HCT116 (cell line): ENCODE measurements at regions not wholly inside any gene's neighbourhood (a gene's known extent, or its start where the extent isn't known, plus 50 kb on each side); places are given as distances from the start of the nearest gene placed in this dataset.

Source experiments
- ATAC-seq: fragments of 200-7000 bp; cut with Tn5 transposase; 2 replicates; pipeline ENCODE4 v1.9.1; 2020; ENCODE audit warnings: mild to moderate bottlenecking, moderate library complexity
- BruUV-seq: library from RNA; stranded (reverse); fragments of 400-500 nt; replicated peaks from 2 replicates; lab custom pipeline; 2021; lab: Mats Ljungman, UMichigan
- CTCF ChIA-PET: fragments of 300-600 bp; sonication (Branson Sonifier 250); formaldehyde crosslinking; loops from one replicate; lab custom pipeline; 2021; ENCODE audit warnings: antibody characterized with exemption; lab: Charles Lee
- POLR2A ChIA-PET: fragments of 300-600, 350-600 bp; sonication (Branson Sonifier 250); formaldehyde crosslinking; loops from one replicate; lab custom pipeline; 2021; ENCODE audit warnings: antibody characterized with exemption; lab: Charles Lee
- RAD21 ChIA-PET, 2 experiments: fragments of 300-600 bp; sonication (Branson Sonifier 250); formaldehyde crosslinking; loops; one replicate each; lab custom pipeline; 2023; ENCODE audit warnings: low total read pairs in 2 of 2; ENCODE audit not compliant: uncharacterized antibody in 2 of 2, unreplicated experiment in 2 of 2, low non-redundant PET in 1 of 2; lab: Charles Lee
- DNase-seq: peaks from one replicate; pipeline ENCODE4 v3.0.0-alpha.2; 2010; ENCODE audit warnings: low read depth, low spot score
- H2AFZ ChIP-seq: fragments of 200-600 bp; shearing (Covaris generic), sonication (generic); 2 replicates; pipeline ENCODE4 v1.6.1; 2017; ENCODE audit warnings: low read depth, mixed run types, mixed read lengths, antibody characterized with exemption, low read length; ENCODE audit not compliant: poor library complexity, severe bottlenecking
- H3K27ac ChIP-seq: 2 replicates; pipeline ENCODE4 v1.5.1; 2012; ENCODE audit warnings: low read depth, low read length
- H3K27me3 ChIP-seq: fragments of 200-600 bp; sonication (generic); 2 replicates; pipeline ENCODE4 v1.6.1; 2016; ENCODE audit warnings: mixed run types, low read length, mixed read lengths; ENCODE audit not compliant: insufficient read depth
- H3K36me3 ChIP-seq, 2 experiments: fragments of 200-500 bp in 1 of 2; fragments of 200-600 bp in 1 of 2; sonication (Bioruptor generic) in 1 of 2; sonication (generic) in 1 of 2; 2 replicates each; pipeline versions ENCODE4 v1.5.1 to v1.6.1; 2014 to 2016; ENCODE audit warnings: low read length in 2 of 2, inconsistent platforms in 1 of 2, mixed read lengths in 1 of 2, mixed run types in 1 of 2; ENCODE audit not compliant: insufficient read depth in 2 of 2, control insufficient read depth in 1 of 2
- H3K4me1 ChIP-seq, 2 experiments: fragments of 200-600 bp in 1 of 2; sonication (generic) in 1 of 2; 2 replicates each; pipeline versions ENCODE4 v1.5.1 to v1.6.1; 2012 to 2017; ENCODE audit warnings: low read length in 2 of 2, inconsistent platforms in 1 of 2, mild to moderate bottlenecking in 1 of 2, mixed read lengths in 1 of 2, mixed run types in 1 of 2, moderate library complexity in 1 of 2; ENCODE audit not compliant: insufficient read depth in 2 of 2, control insufficient read depth in 1 of 2
- H3K4me2 ChIP-seq: fragments of 200-600 bp; sonication (generic); 2 replicates; pipeline ENCODE4 v1.6.1; 2017; ENCODE audit warnings: mixed run types, low read length, mixed read lengths
- H3K4me3 ChIP-seq, 2 experiments: fragments of 200-600 bp in 1 of 2; sonication (generic) in 1 of 2; replicated peaks in 1 of 2; 2 replicates each; pipeline ENCODE4 v1.5.1; 2011 to 2016; ENCODE audit warnings: low read length in 2 of 2, control low read depth in 1 of 2, low read depth in 1 of 2, mild to moderate bottlenecking in 1 of 2, mixed read lengths in 1 of 2, mixed run types in 1 of 2
- H3K79me2 ChIP-seq: fragments of 200-600 bp; sonication (generic); 2 replicates; pipeline ENCODE4 v1.6.1; 2017; ENCODE audit warnings: mild to moderate bottlenecking, mixed run types, low read length, moderate library complexity, mixed read lengths; ENCODE audit not compliant: insufficient read depth
- H3K9ac ChIP-seq: fragments of 200-600 bp; sonication (generic); 2 replicates; pipeline ENCODE4 v1.6.1; 2016; ENCODE audit warnings: low read length, mixed read lengths
- H3K9me2 ChIP-seq: fragments of 200-600 bp; sonication (generic), shearing (Covaris generic); 2 replicates; pipeline ENCODE4 v1.6.1; 2017; ENCODE audit warnings: mixed run types, mild to moderate bottlenecking, moderate library complexity; ENCODE audit not compliant: insufficient read depth
- H3K9me3 ChIP-seq, 2 experiments: fragments of 200-500 bp in 1 of 2; fragments of 200-600 bp in 1 of 2; sonication (Bioruptor generic) in 1 of 2; sonication (generic) in 1 of 2; 2 replicates each; pipeline ENCODE4 v1.6.1; 2014 to 2017; ENCODE audit warnings: low read length in 2 of 2, mixed read lengths in 2 of 2, inconsistent platforms in 1 of 2, low read depth in 1 of 2, mild to moderate bottlenecking in 1 of 2, mixed run types in 1 of 2, moderate library complexity in 1 of 2; ENCODE audit not compliant: control insufficient read depth in 1 of 2, insufficient read depth in 1 of 2
- H4K20me1 ChIP-seq: fragments of 200-600 bp; sonication (generic), shearing (Covaris generic); 2 replicates; pipeline ENCODE4 v1.6.1; 2017; ENCODE audit warnings: mixed run types, mild to moderate bottlenecking, moderate library complexity; ENCODE audit not compliant: insufficient read depth
- ATF3 ChIP-seq: IDR thresholded peaks from 2 replicates; pipeline ENCODE4 v1.6.1; 2012
- CBX3 ChIP-seq: IDR thresholded peaks from 2 replicates; pipeline ENCODE4 v1.6.1; 2012; ENCODE audit warnings: low read depth
- CEBPB ChIP-seq: IDR thresholded peaks from 2 replicates; pipeline ENCODE4 v1.6.1; 2012; ENCODE audit warnings: low read depth
- CTCF ChIP-seq, 3 experiments: fragments of 200-600 bp in 1 of 3; sonication (generic) in 1 of 3; IDR thresholded peaks in 2 of 3; conservative IDR thresholded peaks in 1 of 3; 2 replicates each; pipeline ENCODE4 v1.5.1; 2012 to 2017; ENCODE audit warnings: low read depth in 2 of 3, low read length in 2 of 3, antibody characterized with exemption in 1 of 3, borderline replicate concordance in 1 of 3, control low read depth in 1 of 3, mild to moderate bottlenecking in 1 of 3, mixed read lengths in 1 of 3, mixed run types in 1 of 3, moderate library complexity in 1 of 3; ENCODE audit not compliant: insufficient read depth in 1 of 3
- EGR1 ChIP-seq: IDR thresholded peaks from 2 replicates; pipeline ENCODE4 v1.6.1; 2012; ENCODE audit warnings: low read depth
- ELF1 ChIP-seq: IDR thresholded peaks from 2 replicates; pipeline ENCODE4 v1.6.1; 2012; ENCODE audit warnings: low read depth, borderline replicate concordance
- EZH2 ChIP-seq: fragments of 200-600 bp; sonication (generic); IDR thresholded peaks from 2 replicates; pipeline ENCODE4 v1.6.1; 2017; ENCODE audit warnings: antibody characterized with exemption, mixed run types
- JUND ChIP-seq: IDR thresholded peaks from 2 replicates; pipeline ENCODE4 v1.6.1; 2012
- MAX ChIP-seq: IDR thresholded peaks from 2 replicates; pipeline ENCODE4 v1.6.1; 2012
- POLR2A ChIP-seq: IDR thresholded peaks from 2 replicates; pipeline ENCODE4 v1.7.0; 2011; ENCODE audit warnings: borderline replicate concordance; ENCODE audit not compliant: insufficient read depth, insufficient read length; ENCODE audit errors: extremely low read depth
- POLR2AphosphoS5 ChIP-seq: IDR thresholded peaks from 2 replicates; pipeline ENCODE4 v1.6.1; 2011; ENCODE audit warnings: mild to moderate bottlenecking, low read depth, low read length, moderate library complexity
- RAD21 ChIP-seq: IDR thresholded peaks from 2 replicates; pipeline ENCODE4 v1.6.1; 2012; ENCODE audit warnings: low read depth, mild to moderate bottlenecking
- REST ChIP-seq: IDR thresholded peaks from 2 replicates; pipeline ENCODE4 v1.6.1; 2012; ENCODE audit warnings: low read depth
- SIN3A ChIP-seq: IDR thresholded peaks from 2 replicates; pipeline ENCODE4 v1.6.1; 2012; ENCODE audit warnings: low read depth
- SP1 ChIP-seq: IDR thresholded peaks from 2 replicates; pipeline ENCODE4 v1.6.1; 2012; ENCODE audit warnings: low read depth
- SRF ChIP-seq: IDR thresholded peaks from 2 replicates; pipeline ENCODE4 v1.6.1; 2012; ENCODE audit warnings: low read depth
- TCF7L2 ChIP-seq: IDR thresholded peaks from 2 replicates; pipeline ENCODE4 v1.7.0; 2011; ENCODE audit warnings: borderline replicate concordance, inconsistent platforms; ENCODE audit not compliant: insufficient read depth, insufficient read length; ENCODE audit errors: extremely low read depth
- YY1 ChIP-seq: IDR thresholded peaks from 2 replicates; pipeline ENCODE4 v1.6.1; 2011; ENCODE audit warnings: low read length, low read depth, moderate library complexity, mild to moderate bottlenecking; ENCODE audit not compliant: insufficient replicate concordance; ENCODE audit errors: extremely low read depth
- ZBTB33 ChIP-seq: IDR thresholded peaks from 2 replicates; pipeline ENCODE4 v1.6.1; 2011; ENCODE audit warnings: mild to moderate bottlenecking, low read length, moderate library complexity; ENCODE audit not compliant: insufficient replicate concordance; ENCODE audit errors: extremely low read depth
- ZFX ChIP-seq: fragments of 450-650 bp; IDR thresholded peaks from 2 replicates; pipeline ENCODE4 v1.6.1; 2017
- intact Hi-C: fragments of 100-400 bp; cut with micrococcal nuclease; formaldehyde crosslinking; loops from 2 replicates; pipeline ENCODE4 v1.10.0; 2022

- no peak overlapping the region for H3K4me2 ChIP-seq
- no peak overlapping the region for H3K9ac ChIP-seq
- H3K4me3 ChIP-seq = no peak overlapping the region
- H3K9me3 ChIP-seq = no peaks in the 10 kb centered on the region
- ChIA-PET RAD21 (no interaction called here), CTCF (no interaction called here), POLR2A (interaction anchor here (1.5 kb wide), 1 partner anchor 15 kb away, joined by 3 read pairs; no protein-coding TSS in a partner anchor)
- no peak overlapping the region for H3K27ac ChIP-seq
- H2AFZ ChIP-seq = no peak overlapping the region
- no peak for TF ChIP-seq TCF7L2
- no peak for TF ChIP-seq SRF
- TF ChIP-seq YY1 = no peak
- TF ChIP-seq EZH2 = no peak
- TF ChIP-seq CBX3 = no peak
- no peak for TF ChIP-seq REST
- TF ChIP-seq ATF3 = no peak
- TF ChIP-seq JUND = no peak
- no peak for TF ChIP-seq SIN3A
- no peak for TF ChIP-seq RAD21
- TF ChIP-seq MAX = no peak
- TF ChIP-seq ZBTB33 = no peak
- TF ChIP-seq ELF1 = no peak
- no peak for TF ChIP-seq CEBPB
- TF ChIP-seq EGR1 = no peak
- TF ChIP-seq ZFX = no peak
- no peak for TF ChIP-seq POLR2AphosphoS5
- TF ChIP-seq SP1 = no peak
- no peak for TF ChIP-seq POLR2A
- no peak for TF ChIP-seq CTCF (IDR thresholded peaks at IDR 0.05 in 2 of 3, conservative IDR thresholded peaks at IDR 0.05 in 1 of 3; ENCODE audit: borderline replicate concordance in 1 of 3, insufficient read depth in 1 of 3, low read depth in 2 of 3, low read length in 2 of 3)
- BruUV-seq = no TSS peak
- no peak for ATAC-seq
- no peaks in the 10 kb centered on the region for H3K36me3 ChIP-seq
- H3K79me2 ChIP-seq = no peaks in the 10 kb centered on the region
- H4K20me1 ChIP-seq = no peaks in the 10 kb centered on the region
- H3K9me2 ChIP-seq = no peaks in the 10 kb centered on the region
- DNase-seq = no peak
- no peaks in the 10 kb centered on the region for H3K27me3 ChIP-seq
- peaks cover 0 to 7% of the 10 kb centered on the region in 2 experiments; a peak in 2 of 4 replicates for H3K4me1 ChIP-seq
- intact Hi-C loops = loop anchor here (10.0 kb wide), 3 partner anchors 125 to 1335 kb away; partner anchors contain the start of gene KLHL20
These were observed 57.6 kb upstream of the RC3H1 start for GRCh38 chr1:174079796-174080195.
